Smooth muscle cell (in vitro differentiated cells): ENCODE measurements at regions not wholly inside any gene's neighbourhood (a gene's known extent, or its start where the extent isn't known, plus 50 kb on each side); places are given as distances from the start of the nearest gene placed in this dataset.

ENCODE experiments used
- DNase-seq: peaks from one replicate; lab custom pipeline; 2025; ENCODE audit not compliant: unreplicated experiment; lab: John Stamatoyannopoulos, UW
- H2AFZ ChIP-seq: fragments of 200-600 bp; sonication (generic); 2 replicates; pipeline ENCODE4 v1.6.0; 2016; ENCODE audit warnings: antibody characterized with exemption, low read depth, mild to moderate bottlenecking
- H3F3A ChIP-seq: fragments of 200-600 bp; sonication (generic); 2 replicates; pipeline ENCODE4 v1.6.0; 2017; ENCODE audit warnings: antibody characterized with exemption, low read depth
- H3K27ac ChIP-seq: fragments of 200-600 bp; sonication (generic); 2 replicates; pipeline ENCODE4 v1.5.1; 2016; ENCODE audit warnings: low read depth, mild to moderate bottlenecking
- H3K27me3 ChIP-seq: fragments of 200-600 bp; sonication (generic); 2 replicates; pipeline ENCODE4 v1.6.1; 2016; ENCODE audit warnings: low read depth, mild to moderate bottlenecking
- H3K36me3 ChIP-seq: fragments of 200-600 bp; sonication (generic); 2 replicates; pipeline ENCODE4 v1.5.1; 2016; ENCODE audit warnings: low read depth
- H3K4me1 ChIP-seq: fragments of 200-600 bp; sonication (generic); 2 replicates; pipeline ENCODE4 v1.5.1; 2016; ENCODE audit warnings: low read depth
- H3K4me2 ChIP-seq: fragments of 200-600 bp; sonication (generic); 2 replicates; pipeline ENCODE4 v1.6.0; 2016; ENCODE audit warnings: mild to moderate bottlenecking
- H3K4me3 ChIP-seq: fragments of 200-600 bp; sonication (generic); 2 replicates; pipeline ENCODE4 v1.5.1; 2016; ENCODE audit warnings: mild to moderate bottlenecking
- H3K79me2 ChIP-seq: fragments of 200-600 bp; sonication (generic); 2 replicates; pipeline ENCODE4 v1.6.0; 2016; ENCODE audit warnings: low read depth, mild to moderate bottlenecking
- H3K9ac ChIP-seq: fragments of 200-600 bp; sonication (generic); 2 replicates; pipeline ENCODE4 v1.6.0; 2016; ENCODE audit warnings: low read depth
- H3K9me3 ChIP-seq: fragments of 200-600 bp; sonication (generic); replicated peaks from 2 replicates; pipeline ENCODE4 v1.5.1; 2016; ENCODE audit warnings: low read depth
- H4K20me1 ChIP-seq: fragments of 200-600 bp; sonication (generic); 2 replicates; pipeline ENCODE4 v1.6.0; 2016; ENCODE audit warnings: low read depth
- CTCF ChIP-seq: fragments of 200-600 bp; sonication (generic); IDR thresholded peaks from 2 replicates; pipeline ENCODE4 v1.5.1; 2017; ENCODE audit warnings: borderline replicate concordance, mild to moderate bottlenecking, antibody characterized with exemption; ENCODE audit not compliant: insufficient read depth, poor library complexity, severe bottlenecking
- WGBS: methylation state at CpG from one replicate; pipeline ENCODE4 v1.1.7; 2016; ENCODE audit warnings: low lambda C conversion rate; 5-methylcytosine and 5-hydroxymethylcytosine counted together

DNA sequence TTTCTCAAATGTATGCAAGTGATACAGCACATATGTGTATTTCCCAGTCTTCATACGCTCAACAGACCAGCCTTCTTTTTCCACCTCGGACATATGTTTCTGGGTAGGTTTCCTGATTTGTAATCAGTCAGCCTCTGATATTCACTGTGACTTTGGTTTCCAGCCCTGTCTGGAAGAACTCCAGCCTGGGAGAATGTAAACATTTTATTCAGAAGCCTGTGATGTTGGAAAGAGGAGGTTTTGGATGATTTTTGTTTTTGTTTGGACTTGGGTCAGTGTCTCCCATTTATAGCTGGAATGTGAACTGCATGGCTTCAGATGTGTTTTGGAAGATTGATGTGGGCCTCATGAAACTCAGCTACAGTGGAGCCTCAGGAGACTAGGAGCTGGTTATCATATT, 172.2 kb upstream of the CENPW start:
- peak overlapping the region; percentile 60 for H2AFZ ChIP-seq
- no peaks in the 10 kb centered on the region for H3K36me3 ChIP-seq
- H4K20me1 ChIP-seq = no peaks in the 10 kb centered on the region
- no peaks in the 10 kb centered on the region for H3K9me3 ChIP-seq
- no peak overlapping the region for H3K4me3 ChIP-seq
- H3K9ac ChIP-seq = no peak overlapping the region
- peak overlapping the region; percentile 25 for H3K4me2 ChIP-seq
- DNase-seq = no peak
- no peak for TF ChIP-seq CTCF
- H3K79me2 ChIP-seq = no peaks in the 10 kb centered on the region
- H3K27me3 ChIP-seq = no peaks in the 10 kb centered on the region
- peak overlapping the region; percentile 8 for H3K27ac ChIP-seq
- 37% methylated on average over 2 of the region's 2 CpGs for WGBS
- H3F3A ChIP-seq = peaks cover 3% of the 10 kb centered on the region
- H3K4me1 ChIP-seq = no peaks in the 10 kb centered on the region

DNA sequence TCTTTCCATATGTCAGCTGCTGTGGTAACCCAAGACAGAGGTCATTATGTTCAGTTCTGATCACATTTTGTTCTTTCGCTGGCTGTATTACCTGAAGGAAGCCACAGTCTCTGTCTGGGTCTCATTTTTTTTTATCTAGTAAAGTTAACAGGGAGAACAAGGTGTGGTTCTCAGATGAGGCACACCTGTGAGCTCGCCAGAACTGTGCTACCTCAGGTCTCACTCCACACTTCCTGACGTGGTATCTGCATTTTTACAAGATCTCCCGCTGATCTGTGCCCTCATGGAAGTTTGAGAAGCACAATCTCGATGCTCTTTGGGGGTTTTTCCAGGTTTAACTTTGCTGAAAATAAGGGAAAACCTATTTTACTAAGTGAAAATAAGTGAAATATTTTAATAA, 169.5 kb upstream of the CENPW start:
- H3K9me3 ChIP-seq = no peaks in the 10 kb centered on the region
- whole genome bisulfite sequencing = 71% methylated on average over 5 of the region's 5 CpGs
- H2AFZ ChIP-seq = no peak overlapping the region
- H3F3A ChIP-seq = peaks cover 3% of the 10 kb centered on the region
- H4K20me1 ChIP-seq = no peaks in the 10 kb centered on the region
- no peak for TF ChIP-seq CTCF
- DNase-seq = no peak
- no peak overlapping the region for H3K9ac ChIP-seq
- no peaks in the 10 kb centered on the region for H3K27me3 ChIP-seq
- H3K4me1 ChIP-seq = no peaks in the 10 kb centered on the region
- no peak overlapping the region for H3K4me2 ChIP-seq
- no peaks in the 10 kb centered on the region for H3K36me3 ChIP-seq
- no peak overlapping the region for H3K27ac ChIP-seq
- H3K79me2 ChIP-seq = no peaks in the 10 kb centered on the region
- H3K4me3 ChIP-seq = no peak overlapping the region

GRCh38 chr6:126170978-126171382, 168.9 kb upstream of the CENPW start:
- no peak overlapping the region for H3K9ac ChIP-seq
- H3K9me3 ChIP-seq = no peaks in the 10 kb centered on the region
- H3K4me3 ChIP-seq = no peak overlapping the region
- H3K27ac ChIP-seq = no peak overlapping the region
- no peaks in the 10 kb centered on the region for H3K27me3 ChIP-seq
- H3K79me2 ChIP-seq = no peaks in the 10 kb centered on the region
- H3K36me3 ChIP-seq = no peaks in the 10 kb centered on the region
- H4K20me1 ChIP-seq = no peaks in the 10 kb centered on the region
- no peak for DNase-seq
- TF ChIP-seq CTCF = peak; percentile 51
- H3K4me1 ChIP-seq = no peaks in the 10 kb centered on the region
- no peak overlapping the region for H2AFZ ChIP-seq
- H3K4me2 ChIP-seq = no peak overlapping the region
- peaks cover 3% of the 10 kb centered on the region for H3F3A ChIP-seq
- 66% methylated on average over 5 of the region's 5 CpGs for WGBS

- no peaks in the 10 kb centered on the region for H3K4me1 ChIP-seq
These were observed 167.8 kb upstream of the CENPW start for GRCh38 chr6:126172131-126172530.

More at GRCh38 chr6:126172131-126172530, 167.8 kb upstream of the CENPW start:
- Histone ChIP-seq H3K36me3 (no peaks in the 10 kb centered on the region), H3K9me3 (no peaks in the 10 kb centered on the region), H3K9ac (no peak overlapping the region), H4K20me1 (no peaks in the 10 kb centered on the region), H2AFZ (no peak overlapping the region), H3K4me2 (no peak overlapping the region), H3K79me2 (no peaks in the 10 kb centered on the region), H3K27me3 (no peaks in the 10 kb centered on the region), H3F3A (peaks cover 3% of the 10 kb centered on the region), H3K27ac (no peak overlapping the region), H3K4me3 (no peak overlapping the region)
- no peak for DNase-seq
- 94% methylated on average over 2 of the region's 2 CpGs for WGBS
- no peak for TF ChIP-seq CTCF
